ENCODE measurements at regions not wholly inside any gene's neighbourhood (a gene's known extent, or its start where the extent isn't known, plus 50 kb on each side); places are given as distances from the start of the nearest gene placed in this dataset.

- no peaks in the 10 kb centered on the region for H3K4me1 ChIP-seq (ENCODE audit: control extremely low read depth in 1 of 4, control insufficient read depth in 4 of 4, insufficient read depth in 4 of 4, low read length in 3 of 4)
- peaks cover 0 to 4% (median 0%) of the 10 kb centered on the region in 5 experiments for H3K27me3 ChIP-seq (replicated peaks in 2 of 5; ENCODE audit: control insufficient read depth in 4 of 5, insufficient read depth in 5 of 5, low read length in 4 of 5)
- no peaks in the 10 kb centered on the region for H3K9me3 ChIP-seq (ENCODE audit: control extremely low read depth in 1 of 5, control insufficient read depth in 4 of 5, insufficient read depth in 2 of 5, low read depth in 1 of 5, low read length in 4 of 5)
- no peak overlapping the region for H3K4me3 ChIP-seq (ENCODE audit: control insufficient read depth in 1 of 7, extremely low read depth in 1 of 7, insufficient read depth in 4 of 7, low read depth in 2 of 7, low read length in 6 of 7)
- no peaks in the 10 kb centered on the region for H3K36me3 ChIP-seq (ENCODE audit: control insufficient read depth in 4 of 4, insufficient read depth in 4 of 4, low read length in 3 of 4)
- ChIA-PET CTCF (no interaction called here), POLR2A (interaction anchor here (0.6 kb wide), 1 partner anchor 111 kb away, joined by 3 read pairs; no protein-coding TSS in a partner anchor)
- no peak for DNase-seq
- 100% methylated on average over 2 of the region's 2 CpGs for WGBS (ENCODE audit: insufficient coverage)
- H3K27ac ChIP-seq (ENCODE audit: insufficient read depth in 1 of 2, low read depth in 1 of 2, low read length in 2 of 2, poor library complexity in 1 of 2, severe bottlenecking in 2 of 2) = no peak overlapping the region
These were observed 51.0 kb upstream of the PHF24 start for GRCh38 chr9:34907044-34907443.

GRCh38 chr9:34899535-34900158, 58.4 kb upstream of the PHF24 start:
- Histone ChIP-seq H3K36me3 (ENCODE audit: control insufficient read depth in 4 of 4, insufficient read depth in 4 of 4, low read length in 3 of 4) (no peaks in the 10 kb centered on the region), H3K4me1 (ENCODE audit: control extremely low read depth in 1 of 4, control insufficient read depth in 4 of 4, insufficient read depth in 4 of 4, low read length in 3 of 4) (no peaks in the 10 kb centered on the region), H3K27ac (ENCODE audit: insufficient read depth in 1 of 2, low read depth in 1 of 2, low read length in 2 of 2, poor library complexity in 1 of 2, severe bottlenecking in 2 of 2) (no peak overlapping the region), H3K27me3 (replicated peaks in 2 of 5; ENCODE audit: control insufficient read depth in 4 of 5, insufficient read depth in 5 of 5, low read length in 4 of 5) (peaks cover 4 to 33% (median 14%) of the 10 kb centered on the region in 5 experiments), H3K4me3 (ENCODE audit: control insufficient read depth in 1 of 7, extremely low read depth in 1 of 7, insufficient read depth in 4 of 7, low read depth in 2 of 7, low read length in 6 of 7) (no peak overlapping the region), H3K9me3 (ENCODE audit: control extremely low read depth in 1 of 5, control insufficient read depth in 4 of 5, insufficient read depth in 2 of 5, low read depth in 1 of 5, low read length in 4 of 5) (no peaks in the 10 kb centered on the region)
- ChIA-PET POLR2A (interaction anchor here (1.1 kb wide), 1 partner anchor 152 kb away, joined by 4 read pairs; no protein-coding TSS in a partner anchor), CTCF (interaction anchor here (0.6 to 3.5 kb wide), 42 partner anchors 10 to 654 kb away, joined by 3 to 49 read pairs (median 4); partner anchors contain the start of genes DNAJB5 and PIGO)
- 30% methylated on average over 3 of the region's 7 CpGs for WGBS (ENCODE audit: insufficient coverage)
- peak; percentile 74 to 86 (median 79) for DNase-seq

DNA sequence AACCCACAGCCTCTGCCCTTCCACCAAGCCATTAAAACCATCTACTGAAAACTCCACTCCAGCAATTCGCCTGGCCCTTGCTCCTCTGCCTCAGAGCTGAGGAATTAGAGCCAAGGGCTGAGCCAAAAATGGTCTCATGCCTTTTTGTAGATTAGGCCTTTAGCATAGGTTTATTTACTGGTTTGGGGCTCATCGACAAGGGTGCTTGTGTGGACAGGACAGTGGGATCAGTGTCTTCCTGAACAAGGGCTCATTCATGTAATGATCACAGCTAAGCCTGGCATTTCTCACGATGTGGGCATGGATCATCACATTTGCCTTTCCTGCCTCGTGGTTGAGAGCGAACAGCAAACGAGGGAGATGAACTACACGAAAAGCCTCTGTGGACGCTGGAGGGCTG, 59.2 kb upstream of the PHF24 start:
- H3K4me3 ChIP-seq (ENCODE audit: control insufficient read depth in 1 of 7, extremely low read depth in 1 of 7, insufficient read depth in 4 of 7, low read depth in 2 of 7, low read length in 6 of 7) = no peak overlapping the region

GRCh38 chr9:34896112-34896511, 62.0 kb upstream of the PHF24 start:
- peaks cover 0 to 6% (median 4%) of the 10 kb centered on the region in 4 experiments for H3K4me1 ChIP-seq (ENCODE audit: control extremely low read depth in 1 of 4, control insufficient read depth in 4 of 4, insufficient read depth in 4 of 4, low read length in 3 of 4)
- no peaks in the 10 kb centered on the region for H3K36me3 ChIP-seq (ENCODE audit: control insufficient read depth in 4 of 4, insufficient read depth in 4 of 4, low read length in 3 of 4)
- no peaks in the 10 kb centered on the region for H3K9me3 ChIP-seq (ENCODE audit: control extremely low read depth in 1 of 5, control insufficient read depth in 4 of 5, insufficient read depth in 2 of 5, low read depth in 1 of 5, low read length in 4 of 5)
- H3K27ac ChIP-seq (ENCODE audit: insufficient read depth in 1 of 2, low read depth in 1 of 2, low read length in 2 of 2, poor library complexity in 1 of 2, severe bottlenecking in 2 of 2) = no peak overlapping the region
- WGBS (ENCODE audit: insufficient coverage) = 57% methylated on average over 2 of the region's 2 CpGs
- H3K4me3 ChIP-seq (ENCODE audit: control insufficient read depth in 1 of 7, extremely low read depth in 1 of 7, insufficient read depth in 4 of 7, low read depth in 2 of 7, low read length in 6 of 7) = no peak overlapping the region
- ChIA-PET POLR2A (no interaction called here), CTCF (interaction anchor here (1.2 to 1.5 kb wide), 2 partner anchors 18 to 89 kb away, joined by 3 to 4 read pairs; no protein-coding TSS in a partner anchor)
- peaks cover 4 to 45% (median 25%) of the 10 kb centered on the region in 5 experiments for H3K27me3 ChIP-seq (replicated peaks in 2 of 5; ENCODE audit: control insufficient read depth in 4 of 5, insufficient read depth in 5 of 5, low read length in 4 of 5)
- peak in 2 of 3 donors; percentile 26 to 28 for DNase-seq

More for the DNA sequence above, 59.2 kb upstream of the PHF24 start:
- no peaks in the 10 kb centered on the region for H3K9me3 ChIP-seq (ENCODE audit: control extremely low read depth in 1 of 5, control insufficient read depth in 4 of 5, insufficient read depth in 2 of 5, low read depth in 1 of 5, low read length in 4 of 5)
- no peak for DNase-seq
- H3K27me3 ChIP-seq (replicated peaks in 2 of 5; ENCODE audit: control insufficient read depth in 4 of 5, insufficient read depth in 5 of 5, low read length in 4 of 5) = peaks cover 4 to 39% (median 17%) of the 10 kb centered on the region in 5 experiments
- ChIA-PET POLR2A (no interaction called here), CTCF (interaction anchor here (0.7 to 3.5 kb wide), 34 partner anchors 9 to 655 kb away, joined by 3 to 49 read pairs (median 4); partner anchors contain the start of genes DNAJB5 and PIGO)
- no peaks in the 10 kb centered on the region for H3K4me1 ChIP-seq (ENCODE audit: control extremely low read depth in 1 of 4, control insufficient read depth in 4 of 4, insufficient read depth in 4 of 4, low read length in 3 of 4)
- 83% methylated on average over 5 of the region's 8 CpGs for WGBS (ENCODE audit: insufficient coverage)
- H3K36me3 ChIP-seq (ENCODE audit: control insufficient read depth in 4 of 4, insufficient read depth in 4 of 4, low read length in 3 of 4) = no peaks in the 10 kb centered on the region
- no peak overlapping the region for H3K27ac ChIP-seq (ENCODE audit: insufficient read depth in 1 of 2, low read depth in 1 of 2, low read length in 2 of 2, poor library complexity in 1 of 2, severe bottlenecking in 2 of 2)

- H3K27ac ChIP-seq (ENCODE audit: insufficient read depth in 1 of 2, low read depth in 1 of 2, low read length in 2 of 2, poor library complexity in 1 of 2, severe bottlenecking in 2 of 2) = no peak overlapping the region
- no peak for DNase-seq
- no peaks in the 10 kb centered on the region for H3K36me3 ChIP-seq (ENCODE audit: control insufficient read depth in 4 of 4, insufficient read depth in 4 of 4, low read length in 3 of 4)
- ChIA-PET POLR2A (interaction anchor here (0.5 kb wide), 1 partner anchor 819 kb away, joined by 6 read pairs; no protein-coding TSS in a partner anchor), CTCF (interaction anchor here (0.9 to 1.6 kb wide), 4 partner anchors 10 to 158 kb away, joined by 3 to 5 read pairs (median 4); no protein-coding TSS in a partner anchor)
- 28% methylated on average over 5 of the region's 5 CpGs for WGBS (ENCODE audit: insufficient coverage)
- H3K9me3 ChIP-seq (ENCODE audit: control extremely low read depth in 1 of 5, control insufficient read depth in 4 of 5, insufficient read depth in 2 of 5, low read depth in 1 of 5, low read length in 4 of 5) = no peaks in the 10 kb centered on the region
- peaks cover 0 to 35% (median 18%) of the 10 kb centered on the region in 5 experiments for H3K27me3 ChIP-seq (replicated peaks in 2 of 5; ENCODE audit: control insufficient read depth in 4 of 5, insufficient read depth in 5 of 5, low read length in 4 of 5)
- H3K4me3 ChIP-seq (ENCODE audit: control insufficient read depth in 1 of 7, extremely low read depth in 1 of 7, insufficient read depth in 4 of 7, low read depth in 2 of 7, low read length in 6 of 7) = no peak overlapping the region
- H3K4me1 ChIP-seq (ENCODE audit: control extremely low read depth in 1 of 4, control insufficient read depth in 4 of 4, insufficient read depth in 4 of 4, low read length in 3 of 4) = peaks cover 0 to 6% (median 4%) of the 10 kb centered on the region in 4 experiments
These were observed 65.2 kb upstream of the PHF24 start for GRCh38 chr9:34892886-34893285.

DNA sequence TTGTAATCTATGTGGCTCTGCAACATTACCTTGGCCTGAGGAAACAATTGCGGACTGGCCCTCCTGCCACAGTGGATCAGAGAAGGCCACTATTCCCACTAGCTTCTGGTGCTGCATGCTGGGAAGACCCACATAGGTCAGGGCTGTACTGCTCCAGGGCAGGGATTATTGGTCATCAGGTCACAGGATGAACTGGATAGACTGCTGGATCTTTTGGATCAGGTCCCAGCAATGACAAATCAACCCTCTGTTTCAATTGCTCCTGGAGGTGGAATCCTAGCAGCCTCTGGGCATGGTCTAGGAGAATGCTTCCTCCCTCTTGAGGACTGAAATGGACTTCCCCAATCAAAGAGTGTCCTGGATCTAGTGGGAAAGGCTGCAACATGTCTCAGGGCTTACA, 66.7 kb upstream of the PHF24 start:
- 92% methylated on average over 1 of the region's 1 CpG for WGBS (ENCODE audit: insufficient coverage)
- ChIA-PET POLR2A (no interaction called here), CTCF (interaction anchor here (1.5 to 1.6 kb wide), 3 partner anchors 11 to 38 kb away, joined by 3 to 5 read pairs (median 3); no protein-coding TSS in a partner anchor)
- H3K36me3 ChIP-seq (ENCODE audit: control insufficient read depth in 4 of 4, insufficient read depth in 4 of 4, low read length in 3 of 4) = no peaks in the 10 kb centered on the region
- no peaks in the 10 kb centered on the region for H3K9me3 ChIP-seq (ENCODE audit: control extremely low read depth in 1 of 5, control insufficient read depth in 4 of 5, insufficient read depth in 2 of 5, low read depth in 1 of 5, low read length in 4 of 5)
- H3K4me3 ChIP-seq (ENCODE audit: control insufficient read depth in 1 of 7, extremely low read depth in 1 of 7, insufficient read depth in 4 of 7, low read depth in 2 of 7, low read length in 6 of 7) = no peak overlapping the region
- H3K4me1 ChIP-seq (ENCODE audit: control extremely low read depth in 1 of 4, control insufficient read depth in 4 of 4, insufficient read depth in 4 of 4, low read length in 3 of 4) = peaks cover 0 to 6% (median 4%) of the 10 kb centered on the region in 4 experiments
- no peak overlapping the region for H3K27ac ChIP-seq (ENCODE audit: insufficient read depth in 1 of 2, low read depth in 1 of 2, low read length in 2 of 2, poor library complexity in 1 of 2, severe bottlenecking in 2 of 2)
- H3K27me3 ChIP-seq (replicated peaks in 2 of 5; ENCODE audit: control insufficient read depth in 4 of 5, insufficient read depth in 5 of 5, low read length in 4 of 5) = peaks cover 0 to 36% (median 9%) of the 10 kb centered on the region in 5 experiments
- DNase-seq = no peak

DNA sequence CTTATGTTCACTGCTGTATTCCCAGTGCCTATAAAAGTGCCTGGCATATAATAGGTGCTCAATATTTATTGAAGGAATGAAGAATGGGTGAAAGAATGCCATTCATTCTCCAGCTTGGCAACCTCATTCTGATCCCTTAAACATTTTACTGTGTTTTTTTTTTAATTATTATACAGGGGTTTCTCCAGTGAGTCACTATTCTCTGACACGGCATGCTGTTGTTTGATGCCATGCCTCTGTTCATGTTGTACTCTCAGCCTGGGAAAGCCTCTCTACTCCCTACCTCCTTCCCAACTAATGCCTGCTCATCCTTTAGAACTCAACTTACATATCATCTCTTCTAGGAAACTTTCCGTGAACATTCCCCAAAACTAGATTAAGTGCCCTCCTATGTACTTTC, 70.2 kb upstream of the PHF24 start:
- H3K27ac ChIP-seq (ENCODE audit: insufficient read depth in 1 of 2, low read depth in 1 of 2, low read length in 2 of 2, poor library complexity in 1 of 2, severe bottlenecking in 2 of 2) = no peak overlapping the region
- peaks cover 0 to 3% (median 2%) of the 10 kb centered on the region in 4 experiments for H3K4me1 ChIP-seq (ENCODE audit: control extremely low read depth in 1 of 4, control insufficient read depth in 4 of 4, insufficient read depth in 4 of 4, low read length in 3 of 4)
- H3K9me3 ChIP-seq (ENCODE audit: control extremely low read depth in 1 of 5, control insufficient read depth in 4 of 5, insufficient read depth in 2 of 5, low read depth in 1 of 5, low read length in 4 of 5) = no peaks in the 10 kb centered on the region
- CTCF ChIA-PET = interaction anchor here (1.1 to 1.2 kb wide), 2 partner anchors 9 to 11 kb away, joined by 3 read pairs; no protein-coding TSS in a partner anchor
- H3K27me3 ChIP-seq (replicated peaks in 2 of 5; ENCODE audit: control insufficient read depth in 4 of 5, insufficient read depth in 5 of 5, low read length in 4 of 5) = peaks cover 0 to 19% (median 2%) of the 10 kb centered on the region in 5 experiments
- WGBS (ENCODE audit: insufficient coverage) = 36% methylated on average over 2 of the region's 2 CpGs
- POLR2A ChIA-PET = no interaction called here
- no peaks in the 10 kb centered on the region for H3K36me3 ChIP-seq (ENCODE audit: control insufficient read depth in 4 of 4, insufficient read depth in 4 of 4, low read length in 3 of 4)
- no peak overlapping the region for H3K4me3 ChIP-seq (ENCODE audit: control insufficient read depth in 1 of 7, extremely low read depth in 1 of 7, insufficient read depth in 4 of 7, low read depth in 2 of 7, low read length in 6 of 7)
- no peak for DNase-seq

Data from common myeloid progenitor, CD34-positive (primary cell).